GM04503 (cell line): ENCODE measurements at regions not wholly inside any gene's neighbourhood (a gene's known extent, or its start where the extent isn't known, plus 50 kb on each side); places are given as distances from the start of the nearest gene placed in this dataset.

Experiments
- DNase-seq: peaks from one replicate; pipeline ENCODE4 v3.0.0-alpha.2; 2012; ENCODE audit warnings: low read depth

DNA sequence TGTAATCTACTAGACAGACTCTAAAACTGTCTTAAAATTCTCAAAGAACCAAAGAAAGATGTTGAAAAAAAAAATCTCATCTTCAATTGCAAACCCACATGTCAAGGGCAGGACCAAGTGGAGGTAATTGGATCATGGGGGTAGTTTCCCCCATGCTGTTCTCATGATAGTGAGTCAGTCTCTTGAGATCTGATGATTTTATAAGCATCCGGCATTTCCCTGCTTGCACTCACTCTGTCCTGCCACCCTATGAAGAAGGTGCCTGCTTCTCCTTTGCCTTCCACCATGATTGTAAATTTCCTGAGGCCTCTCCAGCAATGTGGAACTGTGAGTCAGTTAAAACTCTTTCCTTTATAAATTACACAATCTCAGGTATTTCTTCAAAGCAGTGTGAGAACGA, 257.0 kb downstream of the HHIPL2 start:
- DNase-seq = no peak

DNA sequence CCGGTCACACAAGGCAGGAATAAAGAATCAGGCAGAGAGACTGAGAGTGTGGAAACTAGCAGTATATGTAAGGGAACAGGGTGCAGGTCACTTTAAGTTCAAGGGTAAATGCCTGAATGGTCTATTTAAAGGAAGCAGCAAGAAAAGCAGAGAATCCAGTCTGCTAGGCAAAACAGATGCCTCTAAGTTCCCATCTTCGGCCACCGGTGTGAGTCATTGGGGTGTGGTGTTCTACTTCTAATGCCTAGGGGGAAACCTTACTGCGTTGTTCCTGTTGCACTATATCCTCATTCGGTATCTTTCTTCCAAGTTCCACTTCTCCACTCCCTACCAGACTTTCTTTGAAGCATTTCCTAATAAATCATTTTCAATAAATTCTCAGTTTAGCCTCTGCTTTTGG, 259.9 kb downstream of the HHIPL2 start:
- DNase-seq = no peak

DNA sequence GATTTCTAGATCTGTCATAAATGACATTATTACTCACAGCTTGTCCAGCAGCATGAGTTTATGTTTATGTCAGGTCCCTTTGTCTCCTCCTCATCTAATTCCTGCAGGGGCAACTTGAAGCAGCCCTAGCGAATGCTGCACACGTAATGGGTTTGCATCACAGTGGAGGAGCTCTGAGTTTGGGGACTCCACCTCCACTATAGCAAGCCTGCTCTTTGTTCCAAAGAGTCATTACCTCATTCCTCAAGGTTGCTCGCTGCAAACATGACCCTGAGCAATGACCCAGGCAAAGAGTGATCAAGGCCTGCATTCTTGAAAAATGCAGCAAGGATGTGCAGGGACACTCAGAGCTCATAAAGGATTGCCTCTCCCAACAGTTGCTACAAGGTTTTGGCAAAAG, 261.9 kb downstream of the HHIPL2 start:
- DNase-seq = no peak

DNA sequence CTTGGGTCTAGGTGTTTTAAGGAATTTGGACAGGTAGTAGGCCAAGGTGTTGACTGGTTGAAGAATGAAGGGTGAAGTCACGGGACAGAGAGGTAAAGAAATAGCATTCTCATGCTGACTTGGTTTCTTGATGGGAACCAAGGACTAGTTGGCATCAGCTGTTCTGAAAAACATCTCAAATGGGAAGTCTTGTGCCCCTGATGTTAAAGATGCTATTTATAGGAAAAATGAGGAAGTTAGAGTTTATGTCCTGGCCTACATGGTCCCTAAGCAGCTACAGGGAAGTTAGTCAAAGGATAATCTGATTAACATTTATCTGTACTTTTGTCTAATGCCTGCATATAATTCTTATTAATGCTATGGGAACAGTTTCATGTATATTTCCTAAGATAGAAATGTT, 262.4 kb downstream of the HHIPL2 start:
- DNase-seq = no peak

DNA sequence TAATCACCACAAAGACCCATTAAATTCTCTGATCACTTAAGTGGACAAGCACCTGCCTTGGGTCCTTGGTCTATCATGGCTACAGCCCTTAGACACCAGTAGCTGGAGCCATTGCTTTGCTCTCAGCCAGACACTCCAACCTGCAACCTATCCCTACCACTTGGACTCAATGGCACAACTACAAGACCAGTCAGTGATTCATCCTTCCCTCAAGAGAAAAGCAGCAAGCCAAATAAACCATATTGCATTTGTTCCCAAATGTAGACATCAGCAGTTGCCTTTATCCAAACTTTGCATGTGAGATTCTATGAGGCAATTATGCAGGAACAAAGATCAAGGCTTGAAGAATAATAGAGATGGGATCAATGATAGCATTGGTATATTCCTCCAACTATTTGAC, 263.4 kb downstream of the HHIPL2 start:
- no peak for DNase-seq

DNA sequence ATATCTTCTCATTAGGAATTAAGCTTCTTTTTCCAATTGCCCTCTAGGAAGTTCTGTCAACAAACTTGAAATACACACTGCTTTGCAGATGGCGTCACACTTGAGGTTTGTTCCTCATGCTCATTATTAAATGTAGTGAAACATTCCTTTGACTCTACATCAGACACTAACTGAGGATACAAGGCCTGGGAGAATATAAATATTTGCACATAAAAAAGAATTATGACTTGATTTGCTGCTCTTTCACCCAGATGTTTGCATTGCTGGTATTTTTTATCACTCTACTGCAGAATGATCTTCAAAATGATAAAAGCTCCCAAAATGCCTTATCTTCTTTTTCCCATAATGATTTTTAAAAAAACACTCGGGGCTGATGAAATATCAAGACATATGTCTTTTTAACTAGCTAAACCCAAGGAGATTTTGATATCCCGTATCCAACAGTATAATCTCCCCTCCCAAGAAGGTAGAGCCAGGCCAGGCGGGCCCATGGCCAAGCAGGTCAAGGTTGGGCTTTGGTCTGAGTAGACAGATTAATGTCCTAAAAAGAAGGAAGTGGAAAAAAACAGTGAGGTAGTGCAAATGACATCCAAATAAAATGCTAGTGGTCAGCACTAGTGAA, 264.6 kb downstream of the HHIPL2 start:
- DNase-seq = peak; percentile 87

DNA sequence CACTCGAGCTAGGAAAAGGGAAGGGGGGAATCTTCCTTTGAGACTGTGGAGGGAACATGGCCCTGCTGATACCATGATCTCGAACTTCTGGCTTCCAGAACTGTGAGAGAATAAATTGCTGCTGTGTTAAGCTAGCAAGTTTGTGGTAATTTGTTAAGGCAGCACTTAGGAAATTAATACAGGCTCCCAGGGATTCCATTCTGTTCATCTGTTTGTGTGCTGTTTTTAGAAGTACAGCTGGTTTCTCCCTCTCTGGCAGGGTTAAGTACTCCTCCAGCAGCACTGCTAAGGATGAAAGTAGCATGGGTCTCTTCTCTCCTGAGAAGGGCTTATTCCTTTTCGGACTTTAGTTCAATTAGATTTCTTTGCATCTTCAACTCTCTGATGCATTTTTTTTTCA, 268.3 kb downstream of the HHIPL2 start:
- DNase-seq = no peak

DNA sequence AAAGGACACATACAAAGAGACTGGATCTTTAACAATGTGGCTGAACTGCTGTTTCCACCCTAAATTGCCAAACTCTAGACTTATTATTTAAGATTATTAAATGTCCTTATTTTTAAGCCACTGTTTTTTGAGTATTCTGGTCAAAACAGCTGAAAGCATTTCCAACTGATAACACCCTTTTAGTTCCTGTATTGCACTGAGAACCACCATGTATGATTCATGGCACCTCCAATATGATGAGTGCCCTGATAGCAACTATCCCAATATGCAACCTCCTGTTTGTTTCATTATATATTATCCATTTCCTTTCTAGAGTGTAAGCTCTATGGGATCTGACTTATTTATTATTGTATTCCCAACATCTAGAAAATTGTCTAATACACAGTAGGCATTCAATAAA, 269.4 kb downstream of the HHIPL2 start:
- no peak for DNase-seq

DNA sequence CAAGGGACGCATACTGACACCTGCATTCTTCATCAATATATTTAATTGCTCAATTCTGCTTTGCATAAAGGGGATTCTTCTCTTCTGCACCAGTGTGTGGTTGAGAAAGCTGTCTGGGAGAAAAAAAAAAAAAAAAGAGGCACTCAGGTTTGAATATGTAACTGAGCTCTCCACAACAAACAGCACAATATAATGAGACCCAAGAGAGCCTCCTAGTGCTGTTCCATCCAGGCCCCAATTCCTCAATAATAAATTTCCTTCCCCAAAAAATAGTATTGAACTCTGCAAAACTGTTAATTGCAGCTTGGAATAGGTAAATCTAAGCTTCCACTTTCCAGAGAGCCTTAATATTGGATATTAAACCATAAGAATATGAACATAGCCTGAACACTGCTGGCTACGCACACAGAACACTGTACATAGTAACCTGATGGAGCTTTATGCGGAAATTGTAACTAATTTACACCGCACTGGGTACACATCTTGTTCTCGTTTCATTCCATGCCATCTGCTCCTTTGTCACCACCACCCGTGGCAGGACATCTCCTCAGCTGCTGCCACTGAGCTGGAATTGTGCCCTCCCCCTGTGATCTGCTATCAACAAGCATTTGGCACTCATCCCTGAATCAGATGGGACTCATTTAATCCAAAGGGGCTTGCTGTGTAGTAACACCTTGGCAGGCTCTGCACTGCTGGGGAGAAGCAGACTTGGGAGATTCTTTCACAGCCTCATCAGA, 272.0 kb downstream of the HHIPL2 start:
- no peak for DNase-seq

DNA sequence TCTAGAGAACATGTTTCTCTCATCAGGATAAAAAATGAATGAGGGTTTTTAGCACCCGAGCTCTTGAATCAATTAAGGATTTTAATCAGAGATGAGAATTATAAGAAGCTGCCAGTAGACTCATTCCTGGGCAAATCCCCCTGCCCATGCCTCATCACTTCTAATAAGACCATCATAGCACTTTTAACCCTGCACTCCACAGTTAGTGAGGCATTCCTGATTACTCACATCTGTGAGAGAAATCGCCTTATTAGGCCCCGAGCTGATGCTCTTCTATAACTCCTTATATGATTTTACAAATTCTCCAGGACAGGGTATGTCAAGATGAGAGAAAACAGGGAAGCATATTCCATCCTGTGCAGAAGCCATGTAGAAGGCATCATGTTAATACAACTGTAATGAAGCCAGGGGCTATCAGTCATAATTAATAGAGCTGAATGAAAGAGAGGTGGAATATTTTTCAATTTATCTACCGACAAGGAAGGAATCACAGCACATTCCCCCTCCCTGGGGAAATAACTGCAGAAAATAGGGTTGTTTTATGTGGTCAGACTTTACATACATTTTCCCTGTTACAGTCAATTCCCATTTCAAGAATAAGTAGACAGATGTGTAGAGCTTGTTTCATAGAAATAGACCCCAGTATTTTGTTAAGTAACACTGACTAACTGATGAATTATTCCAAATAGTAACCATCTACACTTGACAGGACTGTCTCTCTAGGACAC, 272.7 kb downstream of the HHIPL2 start:
- no peak for DNase-seq

DNA sequence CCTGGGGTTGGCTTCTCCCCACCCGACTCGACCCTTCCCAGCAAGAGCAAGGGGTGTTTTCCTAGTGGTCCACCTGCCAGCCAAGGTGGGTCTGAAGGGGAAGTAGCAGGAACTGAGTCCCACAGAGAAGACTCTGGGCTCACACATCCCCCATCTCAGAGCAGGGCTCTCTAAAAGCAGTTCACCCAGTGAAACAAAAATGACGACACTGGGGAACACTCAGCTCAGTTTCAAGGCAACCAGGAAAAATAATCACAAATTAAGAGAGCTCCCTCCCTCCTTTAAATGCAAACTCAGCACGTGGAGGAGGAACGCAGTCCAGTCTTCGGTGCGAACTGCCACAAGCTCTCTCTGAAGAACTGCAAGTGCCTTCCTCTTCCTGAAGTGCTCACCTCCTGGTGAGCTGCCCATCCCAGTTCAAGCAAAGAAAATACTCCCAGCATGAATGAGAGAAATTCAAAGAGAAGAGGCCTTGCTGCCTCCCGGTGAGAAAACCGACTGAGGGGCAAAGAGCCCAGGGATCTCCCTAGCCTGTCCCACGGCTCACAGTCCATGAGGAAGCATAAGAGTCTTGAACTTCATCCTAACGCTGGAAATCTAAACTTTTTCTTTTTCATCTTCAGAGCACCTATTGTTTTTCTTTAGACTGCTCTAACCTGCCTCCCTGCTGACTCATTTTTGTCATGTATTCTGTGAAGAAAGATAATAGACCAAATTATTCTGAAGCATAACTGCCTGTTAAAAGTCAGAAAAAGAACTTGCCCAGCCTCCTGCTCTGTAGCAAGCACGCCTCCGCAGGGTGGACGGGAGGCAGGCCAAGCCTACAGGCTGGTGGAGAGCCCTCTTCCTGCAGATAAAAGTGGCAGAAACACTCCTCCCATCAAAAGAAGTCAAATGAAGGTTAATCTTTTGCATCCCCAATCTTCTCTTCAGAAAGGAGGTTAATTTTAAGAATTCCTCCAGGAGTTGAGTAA, 281.4 kb downstream of the HHIPL2 start:
- DNase-seq = no peak

DNA sequence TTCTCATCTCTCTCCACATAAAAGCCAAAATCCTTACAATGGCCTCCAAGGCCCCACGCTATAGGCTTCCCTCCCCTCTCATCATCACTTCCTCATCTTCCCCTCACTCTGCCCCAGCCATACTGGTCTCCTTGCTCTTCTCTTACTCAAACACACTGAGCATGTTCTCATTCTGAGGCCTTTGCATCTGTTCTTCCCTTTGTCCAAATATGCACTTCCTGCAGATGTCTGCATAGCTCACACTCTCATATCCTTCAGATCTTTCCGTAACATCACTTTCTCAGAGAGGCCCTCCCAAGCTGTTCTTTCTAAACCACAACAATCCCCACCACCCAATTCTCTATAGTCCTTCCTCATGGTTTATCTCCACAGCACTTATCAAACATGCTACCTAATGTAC, 284.1 kb downstream of the HHIPL2 start:
- no peak for DNase-seq

DNA sequence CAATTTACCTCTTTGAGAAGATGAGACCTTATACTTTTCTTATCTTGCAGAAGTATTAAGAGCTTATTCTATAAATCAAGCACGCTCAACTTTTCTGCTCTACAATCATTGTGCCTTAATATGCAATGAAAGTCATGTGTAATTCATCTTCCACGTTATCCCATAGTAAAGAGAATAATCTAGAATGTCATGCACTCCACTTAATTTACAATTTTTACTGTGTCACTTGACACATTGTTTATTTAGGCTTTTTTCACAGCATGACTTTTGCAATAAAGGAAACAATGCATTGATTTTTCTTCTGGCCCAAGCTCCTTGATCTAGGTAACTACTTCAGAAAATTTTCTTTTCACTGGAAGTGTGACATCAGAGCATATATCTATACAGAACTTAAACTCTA, 290.9 kb downstream of the HHIPL2 start:
- DNase-seq = no peak

DNA sequence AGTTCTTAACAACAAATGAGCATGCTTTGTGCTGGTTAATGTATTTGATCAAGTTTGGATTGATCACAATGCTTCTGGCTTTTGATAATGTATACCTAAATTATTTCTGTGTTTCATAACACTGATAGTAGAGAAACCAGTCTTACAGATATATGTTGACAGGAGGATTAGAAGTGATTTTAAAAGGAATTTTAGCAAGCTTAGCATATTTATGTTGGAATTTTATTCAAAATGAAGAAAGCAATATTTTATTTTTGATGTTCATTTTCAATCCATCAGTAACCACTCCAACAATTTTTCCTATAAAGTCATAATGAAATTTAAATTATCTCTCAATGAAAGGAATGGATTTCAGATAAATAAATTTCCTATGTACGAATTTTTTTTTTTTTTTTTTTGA, 291.8 kb downstream of the HHIPL2 start:
- DNase-seq = no peak

DNA sequence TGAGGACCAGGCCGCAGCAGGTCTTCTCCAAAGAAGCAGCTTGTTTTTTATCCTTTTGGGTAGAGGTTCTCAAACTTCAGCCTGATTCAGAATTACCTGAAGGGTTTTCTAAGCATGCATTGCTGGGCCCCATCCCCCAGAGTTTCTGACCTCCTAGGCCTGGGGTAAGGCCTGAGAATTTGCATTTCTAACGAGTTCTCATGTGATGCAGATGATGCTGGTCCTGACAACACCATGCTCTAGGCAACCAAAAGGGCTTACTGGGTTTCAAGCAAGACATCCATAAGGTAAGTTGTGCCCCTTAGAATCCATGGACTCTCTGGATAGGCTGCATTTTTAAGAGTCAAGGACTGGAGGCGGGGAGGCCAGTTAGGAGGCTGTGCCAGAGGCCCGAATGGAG, 295.1 kb downstream of the HHIPL2 start:
- DNase-seq = no peak

DNA sequence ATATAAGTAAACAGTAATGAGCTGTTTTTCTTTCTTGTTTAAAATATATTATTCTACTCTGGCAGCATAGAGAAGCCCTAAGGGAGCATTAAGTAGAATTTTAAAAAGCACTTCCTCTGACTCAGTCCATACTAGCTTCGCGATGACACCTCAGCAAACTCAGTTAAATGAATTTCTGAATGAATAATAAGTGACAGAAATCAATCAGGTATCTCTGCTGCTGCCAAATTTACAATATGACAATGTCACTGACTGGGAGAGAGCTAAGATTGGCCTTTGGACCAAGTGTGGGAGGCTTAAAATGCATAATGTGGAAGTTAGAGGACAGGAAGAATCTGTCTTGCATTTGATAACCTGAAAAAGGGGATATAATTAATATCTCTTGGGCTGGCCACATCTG, 296.1 kb downstream of the HHIPL2 start:
- DNase-seq = no peak

DNA sequence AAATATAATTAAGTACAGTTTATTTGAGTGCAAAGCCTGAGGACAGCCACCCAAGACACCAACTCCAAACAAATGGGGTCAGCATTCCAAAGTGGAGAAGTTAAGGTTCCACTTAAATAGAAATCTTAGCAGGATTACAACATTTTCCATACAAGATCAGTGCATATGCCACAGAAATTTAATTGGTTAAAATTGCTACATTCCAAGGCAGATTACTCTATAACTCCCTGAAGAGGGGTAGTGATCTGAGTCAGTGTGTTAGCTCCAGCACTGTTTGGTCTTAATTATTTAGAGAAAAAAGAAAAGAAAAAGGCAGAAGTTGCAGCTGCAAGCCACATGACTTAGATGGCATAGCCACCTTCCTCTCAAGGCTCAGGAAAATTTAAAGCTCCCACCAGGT, 297.5 kb downstream of the HHIPL2 start:
- peak; percentile 34 for DNase-seq

DNA sequence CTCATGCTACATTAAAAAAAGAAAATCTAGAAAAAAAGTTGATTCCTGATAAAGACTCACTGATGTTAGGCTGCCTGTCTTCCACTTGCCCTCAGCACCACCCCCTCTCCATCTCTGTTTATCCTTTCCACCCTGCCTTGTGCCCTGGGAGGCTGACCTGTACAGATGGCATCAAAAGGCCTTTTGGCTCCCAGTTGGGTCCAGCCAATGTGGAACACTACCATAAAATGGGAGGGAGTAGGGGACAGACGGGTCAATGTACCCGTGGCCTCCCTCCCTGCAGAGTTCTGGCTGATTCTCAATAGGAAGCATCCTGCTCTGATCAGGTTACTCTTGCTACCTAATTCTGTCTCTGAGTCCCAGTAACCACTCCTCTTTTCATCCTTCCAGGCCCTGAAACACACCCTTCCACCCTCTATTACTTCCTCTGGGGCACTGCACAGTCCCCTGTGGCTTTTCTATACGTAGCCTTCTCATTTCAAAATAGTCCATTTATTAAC, 300.0 kb downstream of the HHIPL2 start:
- no peak for DNase-seq

DNA sequence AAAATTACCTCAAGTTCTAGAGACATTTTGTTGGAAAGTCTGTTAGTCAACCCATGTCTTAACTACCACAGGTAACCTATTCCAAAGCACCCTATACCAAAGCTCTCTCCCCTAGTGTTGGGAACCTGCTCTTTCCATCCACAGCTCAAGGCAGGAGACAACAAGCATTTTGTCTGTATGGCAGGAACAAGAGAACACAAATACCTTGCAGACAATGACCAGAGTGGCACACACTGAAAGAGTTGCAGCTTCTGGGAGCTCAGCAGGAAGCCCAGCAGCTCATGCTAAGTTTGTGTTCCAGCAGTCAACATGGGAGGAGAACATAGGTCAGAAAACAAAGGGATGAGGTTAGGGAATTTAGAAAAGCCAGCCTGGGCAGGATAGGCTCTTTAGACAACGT, 300.8 kb downstream of the HHIPL2 start:
- no peak for DNase-seq

DNA sequence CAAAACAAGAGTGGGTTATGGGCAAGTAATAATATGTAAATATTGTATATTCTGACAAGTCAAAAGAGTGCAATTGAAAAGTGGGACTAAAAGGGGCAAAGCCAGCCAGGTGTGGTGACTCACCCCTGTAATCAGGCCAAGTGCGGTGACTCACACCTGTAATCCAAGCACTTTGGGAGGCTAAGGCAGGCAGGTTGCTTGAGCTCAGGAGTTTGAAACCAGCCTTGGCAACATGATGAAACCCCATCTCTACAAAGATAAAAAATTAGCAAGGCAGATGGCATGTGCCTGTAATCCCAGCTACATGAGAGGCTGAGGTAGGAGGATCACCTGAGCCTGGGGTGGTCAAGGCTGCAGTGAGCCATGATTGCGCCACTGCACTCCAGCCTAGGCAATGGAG, 304.0 kb downstream of the HHIPL2 start:
- DNase-seq = no peak

DNA sequence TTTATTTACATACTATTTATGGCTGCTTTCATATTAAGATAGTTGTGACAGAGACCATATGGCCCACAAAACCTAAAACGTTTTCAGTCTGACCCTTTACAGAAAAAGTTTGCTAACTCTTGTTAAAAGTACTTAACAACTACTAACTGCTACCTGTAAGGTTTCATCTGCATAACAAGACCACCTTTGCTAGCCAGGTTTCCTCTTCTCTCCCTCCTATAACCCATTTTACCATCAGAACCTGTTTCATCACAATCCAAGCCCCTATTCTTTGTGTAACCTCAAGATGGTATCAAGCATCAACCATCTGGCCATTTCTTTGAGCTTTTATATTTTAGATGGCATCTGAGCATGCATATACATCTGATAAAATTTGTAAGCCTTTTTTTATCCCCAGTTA, 305.4 kb downstream of the HHIPL2 start:
- no peak for DNase-seq

DNA sequence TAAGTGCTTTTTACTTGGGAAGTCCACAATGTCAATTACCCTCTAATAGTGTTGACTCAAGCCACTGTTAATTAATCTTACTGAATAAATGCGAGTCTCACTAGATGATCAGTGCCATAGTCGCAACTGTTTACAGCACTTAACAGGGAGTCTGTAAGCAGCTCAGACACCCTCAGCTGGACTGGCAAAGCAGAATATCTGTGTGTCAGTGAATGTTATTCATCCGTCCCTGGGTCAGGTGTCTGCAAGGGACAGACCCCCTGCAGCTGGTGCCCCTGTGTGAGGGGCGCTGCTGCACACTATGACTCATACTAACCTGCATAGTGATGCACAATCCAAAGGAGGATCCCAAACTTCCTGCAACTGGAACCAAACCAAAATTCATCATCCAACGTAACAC, 306.5 kb downstream of the HHIPL2 start:
- no peak for DNase-seq
